ENCODE measurements at regions not wholly inside any gene's neighbourhood (a gene's known extent, or its start where the extent isn't known, plus 50 kb on each side); places are given as distances from the start of the nearest gene placed in this dataset.

GRCh38 chr2:10993001-10993481 lies 81.3 kb downstream of the KCNF1 start:
- no peak for TF ChIP-seq CTCF (IDR thresholded peaks at IDR 0.05; ENCODE audit: low read depth, low read length)
- no peak for DNase-seq (ENCODE audit: extremely low read depth, low read depth)

- no peak for TF ChIP-seq CTCF (IDR thresholded peaks at IDR 0.05; ENCODE audit: low read depth, low read length)
- no peak for DNase-seq (ENCODE audit: extremely low read depth, low read depth)
These were observed 83.7 kb downstream of the KCNF1 start for GRCh38 chr2:10995366-10995970.

GRCh38 chr2:11004199-11004598 lies 92.5 kb downstream of the KCNF1 start:
- TF ChIP-seq CTCF (IDR thresholded peaks at IDR 0.05; ENCODE audit: low read depth, low read length) = no peak
- no peak for DNase-seq (ENCODE audit: extremely low read depth, low read depth)

- TF ChIP-seq CTCF (IDR thresholded peaks at IDR 0.05; ENCODE audit: low read depth, low read length) = no peak
- no peak for DNase-seq (ENCODE audit: extremely low read depth, low read depth)
These were observed 93.3 kb downstream of the KCNF1 start for GRCh38 chr2:11005032-11005431.

- no peak for TF ChIP-seq CTCF (IDR thresholded peaks at IDR 0.05; ENCODE audit: low read depth, low read length)
- DNase-seq (ENCODE audit: extremely low read depth, low read depth) = no peak
These were observed 94.5 kb downstream of the KCNF1 start for GRCh38 chr2:11006191-11006590.

GRCh38 chr2:11007331-11008264 lies 95.9 kb downstream of the KCNF1 start:
- no peak for DNase-seq (ENCODE audit: extremely low read depth, low read depth)
- no peak for TF ChIP-seq CTCF (IDR thresholded peaks at IDR 0.05; ENCODE audit: low read depth, low read length)

- no peak for TF ChIP-seq CTCF (IDR thresholded peaks at IDR 0.05; ENCODE audit: low read depth, low read length)
- DNase-seq (ENCODE audit: extremely low read depth, low read depth) = no peak
These were observed 97.0 kb downstream of the KCNF1 start for GRCh38 chr2:11008773-11009172.
